ENCODE measurements at regions not wholly inside any gene's neighbourhood (a gene's known extent, or its start where the extent isn't known, plus 50 kb on each side); places are given as distances from the start of the nearest gene placed in this dataset.

DNA sequence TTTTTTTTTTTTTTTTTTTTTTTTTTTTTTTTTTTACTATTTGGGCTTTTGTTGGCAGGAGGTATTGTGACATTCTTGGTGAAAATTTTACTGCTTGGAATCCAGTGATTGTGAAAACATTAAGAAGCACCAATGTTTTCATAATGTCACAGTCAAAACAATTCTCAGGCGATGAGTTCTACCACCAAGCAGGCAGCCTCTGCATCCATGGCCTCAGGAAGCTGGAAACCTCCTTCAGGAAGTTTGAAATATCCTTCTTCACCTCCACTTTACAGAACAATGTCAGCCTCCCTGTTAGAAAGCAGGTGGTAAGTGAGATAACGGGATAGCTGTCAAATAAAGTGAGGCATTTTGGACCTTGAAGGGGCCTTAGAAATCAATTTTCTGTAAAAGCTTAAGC is 98.3 kb downstream of the MEX3B start:
- no peak for TF ChIP-seq CTCF (IDR thresholded peaks at IDR 0.05)
- no peak for TF ChIP-seq SMAD3 (CRISPR knock-in tag; IDR thresholded peaks at IDR 0.05; ENCODE audit: borderline replicate concordance)
- no peak for TF ChIP-seq CBFB (CRISPR knock-in tag; IDR thresholded peaks at IDR 0.05; ENCODE audit: low read depth)
- TF ChIP-seq CREM (CRISPR knock-in tag; IDR thresholded peaks at IDR 0.05): no peak
- no peak for TF ChIP-seq IRF2 (CRISPR knock-in tag; IDR thresholded peaks at IDR 0.05; ENCODE audit: borderline replicate concordance, low read depth)
- TF ChIP-seq JUN (CRISPR knock-in tag; IDR thresholded peaks at IDR 0.05): no peak
